K562 (cell line): ENCODE measurements at regions not wholly inside any gene's neighbourhood (a gene's known extent, or its start where the extent isn't known, plus 50 kb on each side); places are given as distances from the start of the nearest gene placed in this dataset.

ENCODE experiments used
- ATAC-seq: fragments of 200-7000 bp; cut with Tn5 transposase; 3 replicates; pipeline ENCODE4 v1.9.1; 2020; ENCODE audit warnings: moderate library complexity
- BruUV-seq: library from RNA; stranded (reverse); fragments of 400-500 nt; replicated peaks from 2 replicates; lab custom pipeline; 2021; lab: Mats Ljungman, UMichigan
- CTCF ChIA-PET: fragments of 300-600 bp; formaldehyde crosslinking; extraction: SDS; loops from one replicate; lab custom pipeline; 2021; ENCODE audit warnings: low intra/inter-chr PET ratio; lab: Yijun Ruan, JAX
- POLR2A ChIA-PET: fragments of 300-600, 350-650 bp; sonication (Branson Sonifier 250); formaldehyde crosslinking; extraction: SDS; loops from one replicate; lab custom pipeline; 2021; ENCODE audit warnings: antibody characterized with exemption, inconsistent platforms; lab: Yijun Ruan, JAX
- DNase-seq, 4 experiments: peaks; one replicate each; pipeline versions ENCODE4 v3.0.0 to v3.0.0-alpha.2; 2011 to 2018; ENCODE audit warnings: low spot score in 3 of 4, mixed read lengths in 3 of 4; ENCODE audit errors: extremely low read depth in 1 of 4
- FAIRE-seq: peaks from 2 replicates; lab custom pipeline; 2011; peaks lifted over from hg19 to GRCh38; lab: Jason Lieb, UNC
- H2AFZ ChIP-seq: 2 replicates; pipeline ENCODE4 v1.6.0; 2011; ENCODE audit warnings: low read depth, low read length, control low read depth, inconsistent platforms
- H3K27ac ChIP-seq: fragments of 200-600 bp; 3 replicates; pipeline ENCODE4 v1.8.0; 2011; ENCODE audit warnings: low read depth, mild to moderate bottlenecking, control low read depth, inconsistent platforms, low read length, moderate library complexity, mixed read lengths; ENCODE audit errors: extremely low read depth
- H3K27me3 ChIP-seq, 2 experiments: fragments of 300-600 bp in 1 of 2; 2 replicates in 1 of 2; 3 replicates in 1 of 2; pipeline versions ENCODE4 v1.6.0 to v1.8.0; 2011; ENCODE audit warnings: inconsistent platforms in 2 of 2, low read length in 2 of 2, mild to moderate bottlenecking in 1 of 2, mixed read lengths in 1 of 2, moderate library complexity in 1 of 2; ENCODE audit not compliant: control insufficient read depth in 2 of 2, insufficient read depth in 2 of 2
- H3K36me3 ChIP-seq: fragments of 300-600 bp; 3 replicates; pipeline ENCODE4 v1.8.0; 2011; ENCODE audit warnings: mild to moderate bottlenecking, low read length, inconsistent platforms; ENCODE audit not compliant: control insufficient read depth, insufficient read depth
- H3K4me1 ChIP-seq, 2 experiments: fragments of 200-600 bp in 1 of 2; replicated peaks in 1 of 2; 2 replicates in 1 of 2; 3 replicates in 1 of 2; pipeline versions ENCODE4 v1.5.1 to v1.8.0; 2011; ENCODE audit warnings: inconsistent platforms in 2 of 2, low read length in 2 of 2, mild to moderate bottlenecking in 1 of 2, mixed read lengths in 1 of 2, moderate library complexity in 1 of 2; ENCODE audit not compliant: control insufficient read depth in 2 of 2, insufficient read depth in 2 of 2
- H3K4me2 ChIP-seq: 2 replicates; pipeline ENCODE4 v1.6.1; 2011; ENCODE audit warnings: low read length, control low read depth, inconsistent platforms, mixed read lengths; ENCODE audit not compliant: insufficient read depth
- H3K4me3 ChIP-seq: fragments of 200-600 bp; sonication (generic), shearing (Covaris generic); 2 replicates; pipeline ENCODE4 v1.5.1; 2016; ENCODE audit warnings: control low read depth, inconsistent platforms
- H3K79me2 ChIP-seq: fragments of 200-600 bp; 3 replicates; pipeline ENCODE4 v1.8.0; 2011; ENCODE audit warnings: low read length, inconsistent platforms; ENCODE audit not compliant: control insufficient read depth, insufficient read depth
- H3K9ac ChIP-seq, 2 experiments: 2 replicates each; pipeline versions ENCODE4 v1.6.0 to v1.6.1; 2011; ENCODE audit warnings: low read depth in 2 of 2, low read length in 2 of 2, control low read depth in 1 of 2, inconsistent platforms in 1 of 2, mild to moderate bottlenecking in 1 of 2, mixed read lengths in 1 of 2; ENCODE audit not compliant: insufficient read depth in 1 of 2
- H3K9me1 ChIP-seq: one replicate; pipeline ENCODE4 v1.6.0; 2011; ENCODE audit warnings: inconsistent platforms, mild to moderate bottlenecking, low read length, moderate library complexity; ENCODE audit not compliant: control insufficient read depth, insufficient read depth
- H3K9me3 ChIP-seq: replicated peaks from 2 replicates; pipeline ENCODE4 v1.5.1; 2011; ENCODE audit warnings: low read depth, low read length, inconsistent platforms; ENCODE audit not compliant: control insufficient read depth, insufficient read depth
- H4K20me1 ChIP-seq: replicated peaks from 2 replicates; pipeline ENCODE4 v1.6.1; 2011; ENCODE audit warnings: low read length, inconsistent platforms, mixed read lengths; ENCODE audit not compliant: control insufficient read depth, insufficient read depth
- CREB1 ChIP-seq, 2 experiments: sonication (generic) in 1 of 2; formaldehyde crosslinking in 1 of 2; IDR thresholded peaks; 2 replicates each; pipeline versions ENCODE4 v1.6.1 to v1.8.0; 2012 to 2022; ENCODE audit warnings: inconsistent platforms in 1 of 2, mild to moderate bottlenecking in 1 of 2, missing genetic modification reagents in 1 of 2, moderate library complexity in 1 of 2
- E2F6 ChIP-seq, 2 experiments: IDR thresholded peaks; 2 replicates each; pipeline ENCODE4 v1.6.1; 2011; ENCODE audit warnings: borderline replicate concordance in 1 of 2, control low read depth in 1 of 2, low read depth in 1 of 2, low read length in 1 of 2, mild to moderate bottlenecking in 1 of 2, mixed read lengths in 1 of 2, moderate library complexity in 1 of 2; ENCODE audit not compliant: insufficient read depth in 1 of 2, insufficient read length in 1 of 2, poor library complexity in 1 of 2, severe bottlenecking in 1 of 2; ENCODE audit errors: extremely low read depth in 1 of 2
- ETS2 ChIP-seq: IDR thresholded peaks from 2 replicates; pipeline ENCODE4 v1.6.1; 2016; ENCODE audit warnings: borderline replicate concordance, missing genetic modification characterization, mild to moderate bottlenecking, moderate library complexity, missing compliant biosample characterization; ENCODE audit not compliant: poor library complexity, severe bottlenecking
- HNRNPL ChIP-seq: fragments of 200-400 bp; formaldehyde crosslinking; IDR thresholded peaks from 2 replicates; pipeline ENCODE4 v1.6.1; 2017; ENCODE audit warnings: low read depth, mild to moderate bottlenecking, low read length
- NFIC ChIP-seq: fragments of 450-650 bp; IDR thresholded peaks from 2 replicates; pipeline ENCODE4 v1.6.1; 2017; ENCODE audit warnings: mild to moderate bottlenecking, inconsistent platforms
- NR4A1 ChIP-seq, 2 experiments: fragments of 250-450 bp in 1 of 2; fragments of 450-650 bp in 1 of 2; sonication (Bioruptor Pico) in 1 of 2; IDR thresholded peaks; 2 replicates each; pipeline versions ENCODE4 v1.4.0 to v1.6.1; 2016 to 2020; ENCODE audit warnings: mild to moderate bottlenecking in 2 of 2, missing compliant biosample characterization in 1 of 2, missing genetic modification characterization in 1 of 2, moderate library complexity in 1 of 2
- RBM25 ChIP-seq: fragments of 200-400 bp; formaldehyde crosslinking; IDR thresholded peaks from 2 replicates; pipeline ENCODE4 v1.6.1; 2018; ENCODE audit warnings: low read length, low read depth, moderate library complexity; ENCODE audit not compliant: severe bottlenecking
- SMC3 ChIP-seq: conservative IDR thresholded peaks from 2 replicates; pipeline ENCODE4 v1.6.1; 2011; ENCODE audit warnings: low read depth, low read length, improper control_type of control experiment; ENCODE audit not compliant: insufficient read depth
- TBL1XR1 ChIP-seq, 2 experiments: IDR thresholded peaks; 2 replicates each; pipeline ENCODE4 v1.6.1; 2012; ENCODE audit warnings: improper control_type of control experiment in 2 of 2, low read length in 2 of 2, mild to moderate bottlenecking in 1 of 2
- TRIM28 ChIP-seq: fragments of 450-650 bp; IDR thresholded peaks from 2 replicates; pipeline ENCODE4 v1.6.1; 2017
- ZFP1 ChIP-seq: fragments of 450-650 bp; formaldehyde crosslinking; IDR thresholded peaks from 2 replicates; pipeline ENCODE4 v1.4.0; 2020; ENCODE audit warnings: mild to moderate bottlenecking, mixed read lengths
- ZNF274 ChIP-seq: IDR thresholded peaks from 2 replicates; pipeline ENCODE4 v1.6.1; 2011; ENCODE audit warnings: low read depth, mild to moderate bottlenecking, low read length, moderate library complexity, borderline replicate concordance
- WGBS: fragments of 100-300 bp; shearing (Covaris generic); methylation state at CpG from one replicate; pipeline ENCODE4 v1.1.6; 2016; ENCODE audit warnings: low coverage, mixed read lengths; ENCODE audit not compliant: insufficient coverage; ENCODE audit errors: missing lambda C conversion rate; 5-methylcytosine and 5-hydroxymethylcytosine counted together
- in situ Hi-C: fragments of 300-500 bp; cut with MboI; formaldehyde crosslinking; loops from 4 replicates; pipeline ENCODE4 v1.15.0; 2018; ENCODE audit warnings: inconsistent platforms, mixed read lengths
- intact Hi-C: fragments of 100-400 bp; cut with micrococcal nuclease; formaldehyde crosslinking; loops from 2 replicates; pipeline ENCODE4 v1.14.2; 2022

DNA sequence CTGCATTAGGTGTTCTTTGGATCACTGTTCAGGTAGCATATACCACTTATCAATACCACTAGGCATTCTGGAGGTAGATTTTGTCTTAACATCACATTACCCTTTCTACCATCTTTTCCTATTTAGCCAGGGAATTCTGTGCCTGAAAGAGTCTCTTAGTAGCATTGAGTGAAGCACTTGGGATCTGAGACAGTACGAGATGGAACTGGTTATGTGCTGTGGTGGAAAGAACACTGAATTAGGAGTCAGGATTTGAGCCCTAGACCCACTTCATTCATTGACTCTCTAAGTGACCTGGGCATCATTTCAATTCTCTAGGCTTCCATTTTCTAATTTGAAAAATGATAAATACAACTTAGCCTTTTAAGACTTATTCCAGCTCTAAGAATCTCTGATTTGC, 291.1 kb downstream of the DMAC1 start:
- no peaks in the 10 kb centered on the region for H3K36me3 ChIP-seq
- H3K9me1 ChIP-seq, result no peaks in the 10 kb centered on the region
- FAIRE-seq (no peak), DNase-seq (no peak), ATAC-seq (no peak)
- in situ Hi-C loops (no loop called here), intact Hi-C loops (no loop called here)
- H3K9ac ChIP-seq, result no peak overlapping the region
- no peak for TF ChIP-seq TBL1XR1 (IDR thresholded peaks at IDR 0.05; ENCODE audit: low read length in 2 of 2)
- no peak for TF ChIP-seq E2F6 (IDR thresholded peaks at IDR 0.05; ENCODE audit: borderline replicate concordance in 1 of 2, extremely low read depth in 1 of 2, insufficient read depth in 1 of 2, insufficient read length in 1 of 2, low read depth in 1 of 2, low read length in 1 of 2, poor library complexity in 1 of 2, severe bottlenecking in 1 of 2)
- no peak for TF ChIP-seq ETS2 (tag)
- TF ChIP-seq CREB1 (IDR thresholded peaks at IDR 0.05), result no peak
- no peak for TF ChIP-seq CREB1 (CRISPR knock-in tag; IDR thresholded peaks at IDR 0.05)
- no peak for TF ChIP-seq RBM25
- no peak for TF ChIP-seq TRIM28
- TF ChIP-seq NR4A1 (CRISPR knock-in tag; IDR thresholded peaks at IDR 0.05), result no peak
- TF ChIP-seq NR4A1 (tag; IDR thresholded peaks at IDR 0.05), result no peak
- no peak for TF ChIP-seq HNRNPL
- TF ChIP-seq ZFP1 (CRISPR knock-in tag), result no peak
- no peak for TF ChIP-seq NFIC
- TF ChIP-seq ZNF274, result no peak
- TF ChIP-seq SMC3, result no peak
- H3K4me2 ChIP-seq, result no peak overlapping the region
- no peak overlapping the region for H3K4me3 ChIP-seq
- no peaks in the 10 kb centered on the region for H3K9me3 ChIP-seq
- POLR2A ChIA-PET, result no interaction called here
- H3K79me2 ChIP-seq, result no peaks in the 10 kb centered on the region
- H3K27me3 ChIP-seq, result no peaks in the 10 kb centered on the region
- H3K4me1 ChIP-seq, result no peaks in the 10 kb centered on the region
- no peaks in the 10 kb centered on the region for H4K20me1 ChIP-seq
- no peak overlapping the region for H2AFZ ChIP-seq
- no peak overlapping the region for H3K27ac ChIP-seq
- CTCF ChIA-PET, result no interaction called here
- no TSS peak for BruUV-seq
- 0% methylated on average over 1 of the region's 1 CpG for WGBS
